ENCODE measurements at regions not wholly inside any gene's neighbourhood (a gene's known extent, or its start where the extent isn't known, plus 50 kb on each side); places are given as distances from the start of the nearest gene placed in this dataset.

GRCh38 chr2:177327009-177327408 is 62.5 kb upstream of the NFE2L2 start:
- H3K36me3 Mint-ChIP-seq (ENCODE audit: low read depth, unreplicated experiment): peaks cover 2% of the 10 kb centered on the region
- DNase-seq (ENCODE audit: low read depth) (no peak), FAIRE-seq (no peak)
- Histone ChIP-seq H3K36me3 (ENCODE audit: insufficient read depth, low read length) (no peaks in the 10 kb centered on the region), H3K9ac (ENCODE audit: low read length) (no peak overlapping the region), H3K9me3 (ENCODE audit: insufficient read depth, low read depth, low read length) (no peaks in the 10 kb centered on the region), H3K4me3 (ENCODE audit: insufficient read depth, low read depth, low read length) (no peak overlapping the region), H3K4me1 (ENCODE audit: insufficient read depth, low read length) (peaks cover 8% of the 10 kb centered on the region), H3K27me3 (ENCODE audit: insufficient read depth, low read length) (no peaks in the 10 kb centered on the region), H3K27ac (ENCODE audit: low read depth, low read length) (no peak overlapping the region), H3K4me2 (ENCODE audit: low read length) (no peak overlapping the region), H2AFZ (ENCODE audit: low read depth, low read length) (no peak overlapping the region), H4K20me1 (ENCODE audit: insufficient read depth, low read length) (no peaks in the 10 kb centered on the region), H3K79me2 (ENCODE audit: insufficient read depth, low read length) (no peaks in the 10 kb centered on the region)
- H3K4me1 Mint-ChIP-seq (ENCODE audit: low read depth, unreplicated experiment): peaks cover 3% of the 10 kb centered on the region
- TF ChIP-seq EZH2 (IDR thresholded peaks at IDR 0.05; ENCODE audit: insufficient read depth, low read length): no peak
- no peak for TF ChIP-seq CTCF (IDR thresholded peaks at IDR 0.05; ENCODE audit: insufficient read depth, low read depth, low read length)
- H3K27ac Mint-ChIP-seq (ENCODE audit: unreplicated experiment): no peak overlapping the region
- H3K4me3 Mint-ChIP-seq (ENCODE audit: unreplicated experiment): no peak overlapping the region
- no peaks in the 10 kb centered on the region for H3K27me3 Mint-ChIP-seq (ENCODE audit: low read depth, unreplicated experiment)
- no peaks in the 10 kb centered on the region for H3K9me3 Mint-ChIP-seq (ENCODE audit: unreplicated experiment)

- peak overlapping the region; percentile 45 for H3K4me2 ChIP-seq (ENCODE audit: low read length)
- no peak overlapping the region for H3K4me3 ChIP-seq (ENCODE audit: insufficient read depth, low read depth, low read length)
- no peak overlapping the region for H3K9ac ChIP-seq (ENCODE audit: low read length)
- no peak overlapping the region for H2AFZ ChIP-seq (ENCODE audit: low read depth, low read length)
- peaks cover 16% of the 10 kb centered on the region for H3K4me1 ChIP-seq (ENCODE audit: insufficient read depth, low read length)
- H3K36me3 ChIP-seq (ENCODE audit: insufficient read depth, low read length): no peaks in the 10 kb centered on the region
- no peak overlapping the region for H3K27ac ChIP-seq (ENCODE audit: low read depth, low read length)
- no peaks in the 10 kb centered on the region for H4K20me1 ChIP-seq (ENCODE audit: insufficient read depth, low read length)
- DNase-seq (ENCODE audit: low read depth) (peak; percentile 50), FAIRE-seq (no peak)
- H3K9me3 ChIP-seq (ENCODE audit: insufficient read depth, low read depth, low read length): no peaks in the 10 kb centered on the region
- no peaks in the 10 kb centered on the region for H3K27me3 ChIP-seq (ENCODE audit: insufficient read depth, low read length)
- H3K79me2 ChIP-seq (ENCODE audit: insufficient read depth, low read length): no peaks in the 10 kb centered on the region
- H3K4me3 Mint-ChIP-seq (ENCODE audit: unreplicated experiment): no peak overlapping the region
- no peak overlapping the region for H3K27ac Mint-ChIP-seq (ENCODE audit: unreplicated experiment)
- TF ChIP-seq EZH2 (IDR thresholded peaks at IDR 0.05; ENCODE audit: insufficient read depth, low read length): no peak
- no peak for TF ChIP-seq CTCF (IDR thresholded peaks at IDR 0.05; ENCODE audit: insufficient read depth, low read depth, low read length)
- peaks cover 2% of the 10 kb centered on the region for H3K36me3 Mint-ChIP-seq (ENCODE audit: low read depth, unreplicated experiment)
- H3K27me3 Mint-ChIP-seq (ENCODE audit: low read depth, unreplicated experiment): no peaks in the 10 kb centered on the region
- peaks cover 6% of the 10 kb centered on the region for H3K4me1 Mint-ChIP-seq (ENCODE audit: low read depth, unreplicated experiment)
- no peaks in the 10 kb centered on the region for H3K9me3 Mint-ChIP-seq (ENCODE audit: unreplicated experiment)
These were observed 63.5 kb upstream of the NFE2L2 start for GRCh38 chr2:177328056-177328455.

- no peak overlapping the region for H3K4me2 ChIP-seq (ENCODE audit: low read length)
- FAIRE-seq: no peak
- H3K4me1 ChIP-seq (ENCODE audit: insufficient read depth, low read length): peaks cover 16% of the 10 kb centered on the region
- H3K27ac ChIP-seq (ENCODE audit: low read depth, low read length): no peak overlapping the region
- no peak overlapping the region for H3K4me3 Mint-ChIP-seq (ENCODE audit: unreplicated experiment)
- no peak overlapping the region for H3K9ac ChIP-seq (ENCODE audit: low read length)
- no peak for TF ChIP-seq CTCF (IDR thresholded peaks at IDR 0.05; ENCODE audit: insufficient read depth, low read depth, low read length)
- TF ChIP-seq EZH2 (IDR thresholded peaks at IDR 0.05; ENCODE audit: insufficient read depth, low read length): no peak
- H3K79me2 ChIP-seq (ENCODE audit: insufficient read depth, low read length): no peaks in the 10 kb centered on the region
- no peaks in the 10 kb centered on the region for H4K20me1 ChIP-seq (ENCODE audit: insufficient read depth, low read length)
- H3K36me3 ChIP-seq (ENCODE audit: insufficient read depth, low read length): no peaks in the 10 kb centered on the region
- no peak overlapping the region for H3K4me3 ChIP-seq (ENCODE audit: insufficient read depth, low read depth, low read length)
- no peak overlapping the region for H2AFZ ChIP-seq (ENCODE audit: low read depth, low read length)
- DNase-seq (ENCODE audit: low read depth): no peak
- no peaks in the 10 kb centered on the region for H3K9me3 ChIP-seq (ENCODE audit: insufficient read depth, low read depth, low read length)
- H3K27ac Mint-ChIP-seq (ENCODE audit: unreplicated experiment): no peak overlapping the region
- H3K4me1 Mint-ChIP-seq (ENCODE audit: low read depth, unreplicated experiment): peaks cover 8% of the 10 kb centered on the region
- no peaks in the 10 kb centered on the region for H3K27me3 Mint-ChIP-seq (ENCODE audit: low read depth, unreplicated experiment)
- H3K9me3 Mint-ChIP-seq (ENCODE audit: unreplicated experiment): no peaks in the 10 kb centered on the region
- no peaks in the 10 kb centered on the region for H3K36me3 Mint-ChIP-seq (ENCODE audit: low read depth, unreplicated experiment)
- no peaks in the 10 kb centered on the region for H3K27me3 ChIP-seq (ENCODE audit: insufficient read depth, low read length)
These were observed 63.5 kb upstream of the AGPS start for GRCh38 chr2:177329064-177329463.
